ENCODE measurements at regions not wholly inside any gene's neighbourhood (a gene's known extent, or its start where the extent isn't known, plus 50 kb on each side); places are given as distances from the start of the nearest gene placed in this dataset.

- TF ChIP-seq CTCF (IDR thresholded peaks at IDR 0.05) (no peak), POLR2A (IDR thresholded peaks at IDR 0.05) (no peak), EP300 (IDR thresholded peaks at IDR 0.05) (no peak)
Observed at GRCh38 chr22:49188591-49188990, 639.1 kb downstream of the BRD1 start.

All from tibial nerve (tissue), 4 donors.